ENCODE measurements at regions not wholly inside any gene's neighbourhood (a gene's known extent, or its start where the extent isn't known, plus 50 kb on each side); places are given as distances from the start of the nearest gene placed in this dataset.
"Not testable (repeated sequence)": the region's sequence is repeated elsewhere in the genome, so short reads cannot be mapped to it uniquely, and the experiment has no call there.

DNA sequence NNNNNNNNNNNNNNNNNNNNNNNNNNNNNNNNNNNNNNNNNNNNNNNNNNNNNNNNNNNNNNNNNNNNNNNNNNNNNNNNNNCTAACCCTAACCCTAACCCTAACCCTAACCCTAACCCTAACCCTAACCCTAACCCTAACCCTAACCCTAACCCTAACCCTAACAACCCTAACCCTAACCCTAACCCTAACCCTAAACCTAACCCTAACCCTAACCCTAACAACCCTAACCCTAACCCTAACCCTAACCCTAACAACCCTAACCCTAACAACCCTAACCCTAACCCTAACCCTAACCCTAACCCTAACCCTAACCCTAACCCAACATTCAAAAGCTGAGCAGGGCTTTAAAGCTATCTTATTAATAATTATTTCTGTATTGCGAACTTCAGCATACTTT is 182.5 kb upstream of the FAM20C start:
- DNase-seq: not testable (repeated sequence)

DNA sequence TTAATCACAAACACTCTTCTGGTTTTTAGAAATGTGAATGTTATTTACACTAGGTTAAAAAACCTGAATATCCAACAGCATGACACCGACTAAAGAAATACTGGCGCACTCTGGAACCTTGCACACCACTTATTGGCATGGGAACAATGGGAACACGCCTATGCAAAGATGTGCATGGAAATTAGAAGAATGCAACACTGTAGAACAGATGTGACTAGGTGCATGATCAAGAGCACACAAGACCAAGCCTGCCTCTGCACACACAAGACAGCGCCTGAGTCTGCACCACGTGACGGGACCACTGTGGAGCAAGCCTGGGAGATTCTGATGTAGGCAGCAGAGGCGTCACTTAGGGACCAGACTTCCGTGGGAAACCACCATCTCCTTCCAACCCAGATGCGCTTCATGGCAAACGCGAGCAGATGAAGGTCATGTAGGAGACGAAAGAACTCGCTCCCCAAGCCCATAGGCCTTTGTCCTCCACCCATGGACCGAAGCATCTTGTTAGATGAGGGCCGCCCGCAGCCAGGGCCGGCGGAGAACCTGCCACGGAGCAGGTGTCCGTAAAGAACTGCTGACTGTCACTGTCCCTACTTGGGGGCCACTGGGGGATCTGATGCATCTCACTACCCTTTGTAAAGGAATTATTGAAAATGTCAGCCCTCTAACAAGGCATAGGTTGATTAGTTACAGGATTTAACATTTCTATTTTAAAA is 159.6 kb upstream of the FAM20C start:
- DNase-seq: not testable (repeated sequence)

DNA sequence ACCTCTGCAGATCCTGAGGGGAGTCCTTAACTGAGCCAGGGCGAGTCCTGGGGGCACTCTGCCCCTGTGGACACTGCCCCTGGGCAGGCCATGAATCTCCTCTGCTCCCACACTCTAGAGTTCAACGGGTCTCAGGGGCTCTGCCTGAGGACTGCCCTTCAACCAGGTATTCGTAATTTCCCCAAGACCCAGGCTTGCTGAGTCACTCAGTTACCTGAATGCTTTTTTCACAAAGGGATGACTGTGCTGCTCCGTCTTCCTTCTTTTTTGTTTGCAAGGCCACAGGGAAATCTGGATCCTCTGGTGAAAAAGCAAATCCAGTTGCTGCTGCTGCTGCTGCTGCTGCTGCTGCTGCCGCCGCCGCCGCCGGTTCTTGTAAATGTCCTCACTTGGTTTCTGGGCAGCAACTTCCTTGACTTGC is 157.2 kb upstream of the FAM20C start:
- DNase-seq: not testable (repeated sequence)

DNA sequence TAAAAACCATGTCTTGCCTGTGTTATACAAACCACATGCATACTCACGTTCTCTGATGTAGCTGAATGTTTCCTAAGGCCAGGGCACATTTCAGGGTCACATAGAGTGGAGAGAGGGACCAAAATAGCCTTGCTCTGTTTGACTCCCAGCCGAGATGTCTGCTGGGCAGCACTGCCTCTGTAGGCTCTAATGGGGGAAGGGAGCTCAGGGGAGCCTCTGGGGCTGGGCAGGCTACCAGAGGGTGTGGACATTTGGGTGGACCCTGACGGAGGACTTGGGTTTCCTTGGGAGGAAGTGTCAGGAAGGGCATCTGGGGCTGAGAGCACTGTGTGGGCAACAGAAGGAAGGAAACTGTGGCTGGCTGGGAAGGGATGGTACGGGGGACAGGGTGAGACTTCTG is 155.8 kb upstream of the FAM20C start:
- not testable (repeated sequence) for DNase-seq

DNA sequence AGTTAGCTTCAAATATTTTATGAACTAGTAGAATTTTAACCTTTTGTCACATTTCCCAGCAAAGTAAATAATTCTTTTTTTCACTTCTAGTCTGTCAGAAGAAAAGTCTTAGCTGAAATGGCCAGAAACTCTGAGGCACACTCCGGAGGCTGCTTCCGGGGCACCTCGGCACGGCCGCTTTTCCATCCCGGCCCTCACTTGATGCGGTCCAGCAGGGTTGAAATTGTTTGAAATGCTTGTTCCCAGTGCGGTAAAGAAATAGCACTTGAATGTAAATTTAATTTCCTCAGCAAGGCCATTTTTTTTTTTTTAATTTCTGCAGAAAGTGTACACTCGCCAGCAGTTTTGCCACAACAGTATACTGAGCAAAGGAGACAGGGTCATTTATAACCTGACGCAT is 154.7 kb upstream of the FAM20C start:
- DNase-seq: not testable (repeated sequence)

DNA sequence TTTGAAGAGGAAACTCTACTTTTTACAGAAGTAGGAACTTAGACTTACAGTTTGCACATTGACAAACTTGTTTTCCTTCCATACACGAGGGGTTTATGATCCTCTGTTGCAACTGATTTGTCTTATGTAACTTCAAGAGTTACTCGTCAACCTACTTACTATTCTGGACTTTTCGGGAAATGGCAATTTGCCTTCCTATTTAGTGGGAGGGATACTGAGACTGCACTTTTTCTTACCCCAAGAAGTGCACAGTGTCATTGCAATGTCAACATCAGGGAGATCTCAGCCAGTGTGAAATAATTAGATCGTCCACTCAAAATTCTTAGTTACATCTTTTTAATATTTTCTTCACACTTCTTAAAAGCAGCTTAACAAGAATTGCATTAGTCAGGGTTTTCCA is 153.9 kb upstream of the FAM20C start:
- not testable (repeated sequence) for DNase-seq

DNA sequence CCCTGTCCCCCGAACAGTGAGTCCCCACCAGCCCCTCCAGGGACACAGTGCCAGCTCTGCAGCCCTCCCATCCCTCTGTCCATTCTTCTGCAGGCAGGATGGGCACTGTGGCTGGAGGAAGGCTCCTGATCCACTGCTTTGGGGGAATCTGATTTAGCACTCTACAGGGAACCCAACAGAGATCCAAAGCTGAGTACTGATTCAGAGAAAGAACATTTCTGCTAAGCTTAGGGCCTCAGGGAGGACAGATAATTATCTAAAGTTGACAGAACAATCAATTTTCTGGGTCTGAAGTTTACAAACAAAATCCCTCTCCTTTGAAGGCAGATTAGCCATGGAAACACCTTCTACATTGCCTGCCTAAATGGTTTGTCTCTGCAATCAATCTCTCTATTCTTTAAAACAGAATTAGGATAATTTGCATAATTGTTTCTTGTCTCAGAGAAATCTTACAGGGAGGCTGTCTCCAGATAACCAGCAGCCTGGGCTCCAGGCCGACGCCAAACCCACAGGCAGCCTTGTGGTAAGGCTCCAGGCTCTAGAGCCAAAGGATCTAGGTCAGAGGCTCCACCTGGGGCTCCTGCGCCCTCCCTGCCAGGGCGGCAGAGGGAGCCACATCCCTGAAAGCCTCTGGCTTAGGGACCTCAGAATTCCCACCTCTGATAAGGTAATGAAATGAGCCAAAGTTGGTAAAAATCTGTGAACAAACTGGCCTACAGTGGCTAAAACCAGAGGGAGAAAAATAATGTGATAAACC is 152.2 kb upstream of the FAM20C start:
- not testable (repeated sequence) for DNase-seq

DNA sequence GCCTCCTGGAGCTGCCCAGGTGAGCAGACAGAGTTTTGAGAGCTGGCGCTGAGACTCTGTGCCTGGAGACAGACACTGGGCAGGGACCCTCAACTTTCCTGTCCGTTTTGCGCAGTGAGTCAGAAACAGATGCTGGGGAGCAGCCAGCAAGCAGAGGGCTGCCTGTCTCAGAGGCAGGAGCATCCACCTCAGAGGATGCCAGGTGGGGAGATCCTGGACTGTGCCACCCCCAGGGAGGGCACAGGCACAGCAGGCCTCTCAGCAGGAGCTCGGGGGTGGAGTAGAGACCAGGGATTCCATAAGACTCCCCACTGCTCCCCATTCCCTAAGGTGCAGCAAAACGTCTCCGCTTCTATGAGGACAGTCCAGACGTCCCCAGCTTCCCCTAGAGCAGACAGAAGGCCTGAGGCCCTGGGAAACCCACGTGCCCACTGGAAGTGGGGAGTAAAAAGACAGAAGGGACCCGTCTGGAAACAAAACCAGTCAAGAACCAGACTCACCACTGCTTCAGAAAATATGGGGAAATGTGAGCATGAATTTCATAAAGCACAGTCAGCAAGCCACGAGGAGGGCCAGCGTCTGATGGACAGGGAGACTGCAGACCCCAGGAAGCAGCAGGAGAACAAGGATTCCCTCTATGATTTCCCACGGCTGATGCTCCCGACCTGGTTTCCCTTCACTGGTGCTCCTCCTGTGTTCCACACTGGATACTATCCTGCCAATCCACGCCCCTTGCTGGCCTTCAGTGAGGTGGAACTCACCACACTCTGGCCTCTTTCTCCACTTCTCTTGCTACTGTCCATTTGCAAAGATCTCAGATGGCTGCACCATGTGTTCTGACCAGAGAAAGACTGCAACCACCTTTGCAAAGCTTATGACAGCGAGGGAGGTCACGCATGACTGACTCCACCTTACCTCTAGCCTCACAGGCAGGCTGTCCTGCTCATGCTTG is 151.3 kb upstream of the FAM20C start:
- no peak for DNase-seq

DNA sequence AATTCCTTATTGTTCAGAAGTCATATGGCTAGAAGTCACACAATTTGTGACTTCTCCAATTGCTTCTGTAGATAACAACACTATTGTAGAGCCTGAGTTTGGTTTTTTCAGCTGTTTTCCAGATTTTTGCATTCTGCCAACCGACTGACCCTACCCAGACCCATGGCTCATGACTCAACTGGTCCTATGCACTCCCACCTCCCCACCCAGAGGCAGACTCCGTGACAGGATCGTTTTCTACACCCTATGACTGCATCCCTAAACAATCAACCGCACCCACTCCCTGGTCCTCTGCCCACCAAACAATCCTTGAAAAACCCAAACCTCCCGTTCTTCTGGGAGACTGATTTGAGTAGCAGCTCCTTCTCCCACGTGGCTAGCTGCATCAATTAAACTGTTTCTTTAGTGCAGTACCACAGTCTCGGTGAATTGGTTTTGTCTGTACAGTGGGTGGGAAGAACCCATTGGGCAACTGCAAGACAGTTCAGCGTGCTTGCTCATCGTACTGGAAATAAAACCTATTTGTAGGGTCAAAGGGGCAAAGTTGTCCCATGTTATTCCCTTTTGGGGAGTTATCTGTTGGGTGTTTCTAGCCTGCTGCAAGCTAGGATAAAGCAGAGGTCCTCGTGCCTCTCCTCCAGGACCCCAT is 150.3 kb upstream of the FAM20C start:
- no peak for DNase-seq

DNA sequence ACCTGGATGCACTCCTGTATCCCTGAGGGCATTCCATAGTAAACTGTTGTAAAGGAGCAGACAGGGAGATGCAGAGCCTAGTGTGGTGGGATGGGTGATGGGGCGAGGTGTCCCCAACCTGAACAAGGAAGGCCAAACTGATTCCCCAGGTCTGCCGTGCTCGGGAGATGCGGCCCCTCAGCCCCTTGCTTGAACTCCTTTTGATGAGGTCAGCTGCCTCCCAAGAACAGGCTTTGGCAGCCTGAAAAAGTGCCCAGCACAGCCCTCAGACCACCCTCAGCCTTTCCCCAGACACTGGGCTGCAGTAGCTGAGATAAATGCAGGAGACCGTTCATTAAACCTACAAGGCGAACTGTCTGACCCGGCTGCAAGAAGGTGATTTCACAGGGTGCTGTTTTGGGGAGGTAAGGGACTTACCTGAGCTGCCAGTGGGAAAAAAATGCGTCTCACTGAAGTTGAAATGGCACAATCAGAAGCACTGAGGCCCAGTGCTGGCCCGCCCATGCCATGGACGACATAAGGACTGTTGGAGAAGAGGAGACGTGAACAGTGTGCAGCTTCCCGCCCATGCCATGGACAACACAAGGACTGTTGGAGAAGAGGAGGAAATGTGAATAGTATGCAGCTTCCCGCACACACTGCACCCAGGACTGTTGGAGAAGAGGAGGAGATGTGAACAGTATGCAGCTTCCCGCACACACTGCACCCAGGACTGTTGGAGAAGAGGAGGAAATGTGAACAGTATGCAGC is 148.4 kb upstream of the FAM20C start:
- DNase-seq: no peak

DNA sequence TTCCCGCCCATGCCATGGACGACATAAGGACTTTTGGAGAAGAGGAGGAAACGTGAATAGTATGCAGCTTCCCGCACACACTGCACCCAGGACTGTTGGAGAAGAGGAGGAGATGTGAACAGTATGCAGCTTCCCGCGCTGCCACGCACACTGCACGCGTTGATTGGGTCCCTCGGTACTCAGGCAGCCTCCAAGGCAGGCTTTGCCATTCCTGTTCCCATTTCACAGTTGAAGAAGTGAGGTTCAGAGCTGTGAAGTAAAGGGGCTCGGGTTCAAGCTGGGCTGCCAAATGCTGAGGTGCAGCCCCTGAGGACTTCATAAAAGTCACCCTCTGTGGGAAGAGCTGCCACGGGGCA is 147.9 kb upstream of the FAM20C start:
- no peak for DNase-seq

DNA sequence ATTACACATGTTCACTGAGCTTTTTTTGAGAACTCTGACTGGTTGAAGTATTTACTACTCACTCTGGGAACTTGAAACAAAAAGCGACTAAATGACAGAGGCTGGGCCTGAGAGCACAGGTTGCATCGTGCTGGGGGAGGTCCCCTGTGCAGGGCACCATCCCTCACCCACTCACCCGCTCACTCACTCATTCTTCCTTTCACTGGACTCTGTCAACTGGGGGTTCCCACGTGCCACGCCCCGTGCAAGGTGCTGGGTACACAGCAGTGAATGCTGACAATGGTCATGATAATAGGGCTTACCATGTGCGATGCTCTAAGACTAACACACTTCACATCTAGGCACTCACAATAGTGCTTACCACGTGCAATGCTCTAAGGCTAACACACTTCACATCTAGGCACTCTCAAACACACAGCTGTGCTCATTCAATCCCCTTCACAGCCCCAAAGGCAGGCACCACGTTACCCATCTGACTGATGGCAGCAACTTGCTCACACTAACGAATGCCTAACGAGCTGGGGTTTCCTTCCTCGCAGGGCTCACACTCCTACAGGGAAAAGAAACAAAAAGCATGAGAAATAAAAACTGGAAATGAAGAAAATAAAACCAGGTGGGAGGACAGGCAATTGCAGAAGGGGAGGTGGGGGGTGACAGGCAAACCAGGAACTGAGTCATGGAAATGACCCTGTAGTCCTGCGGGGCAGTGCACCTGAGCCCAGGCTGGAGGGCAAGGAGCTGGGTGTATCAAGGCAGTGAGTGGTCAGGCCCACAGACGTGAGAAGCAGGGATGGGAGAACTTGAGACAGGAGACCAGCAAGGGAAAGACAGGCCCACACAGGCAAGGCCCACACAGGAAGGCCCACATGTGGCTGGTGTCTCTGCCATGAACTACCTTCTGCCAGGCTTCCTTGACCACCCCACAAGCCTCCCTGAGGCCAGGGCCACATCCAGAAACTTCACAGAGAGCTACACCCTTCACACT is 147.0 kb upstream of the FAM20C start:
- no peak for DNase-seq

DNA sequence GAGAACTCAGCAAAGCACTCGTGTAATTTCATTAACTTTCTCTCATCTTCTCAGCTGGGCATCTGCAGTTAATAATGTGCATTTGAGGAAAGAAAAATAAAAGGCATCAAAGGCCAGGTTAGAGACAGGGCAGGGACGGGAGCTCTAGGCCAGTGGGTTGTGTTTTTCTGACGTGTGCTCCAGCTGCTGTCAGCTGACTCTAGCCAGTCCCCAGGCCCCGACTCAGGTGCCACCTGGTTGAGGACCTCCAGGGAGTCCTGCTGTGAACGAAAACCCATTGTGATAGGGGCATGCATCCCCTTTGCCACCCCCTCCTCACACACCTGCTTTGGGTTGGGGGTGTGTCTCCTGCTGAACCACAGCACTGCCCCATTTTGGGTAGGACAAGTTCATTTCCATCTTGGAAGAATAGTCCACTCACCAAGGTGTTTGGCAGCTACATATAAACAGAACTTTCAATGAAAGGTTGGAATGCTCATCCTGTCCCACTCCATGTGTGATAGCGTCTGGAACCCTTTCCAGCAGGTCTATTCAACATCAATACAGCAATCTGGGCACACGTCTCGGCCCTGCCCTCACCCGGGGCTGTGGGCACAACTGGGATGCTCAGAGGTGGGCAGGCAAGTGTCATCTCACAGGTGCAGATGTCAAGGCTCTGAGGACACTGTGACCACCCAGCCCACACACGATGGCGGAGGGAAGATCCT is 146.1 kb upstream of the FAM20C start:
- DNase-seq: no peak

DNA sequence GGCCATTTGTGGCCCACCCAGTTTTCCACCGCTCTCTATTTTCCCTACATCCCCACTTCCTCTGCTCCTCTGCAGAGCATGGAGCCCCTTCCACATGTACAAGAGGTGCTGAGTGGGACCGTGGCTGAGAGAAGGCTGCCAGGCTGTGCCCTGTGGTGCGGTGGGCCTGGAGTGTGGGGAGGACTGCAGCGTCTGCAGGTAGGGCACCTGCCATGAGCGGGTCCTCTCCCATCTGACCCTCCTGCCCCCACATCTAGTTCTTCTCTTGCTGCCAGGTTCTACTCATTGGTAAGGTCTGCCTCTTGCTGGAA is 145.6 kb upstream of the FAM20C start:
- DNase-seq: no peak

DNA sequence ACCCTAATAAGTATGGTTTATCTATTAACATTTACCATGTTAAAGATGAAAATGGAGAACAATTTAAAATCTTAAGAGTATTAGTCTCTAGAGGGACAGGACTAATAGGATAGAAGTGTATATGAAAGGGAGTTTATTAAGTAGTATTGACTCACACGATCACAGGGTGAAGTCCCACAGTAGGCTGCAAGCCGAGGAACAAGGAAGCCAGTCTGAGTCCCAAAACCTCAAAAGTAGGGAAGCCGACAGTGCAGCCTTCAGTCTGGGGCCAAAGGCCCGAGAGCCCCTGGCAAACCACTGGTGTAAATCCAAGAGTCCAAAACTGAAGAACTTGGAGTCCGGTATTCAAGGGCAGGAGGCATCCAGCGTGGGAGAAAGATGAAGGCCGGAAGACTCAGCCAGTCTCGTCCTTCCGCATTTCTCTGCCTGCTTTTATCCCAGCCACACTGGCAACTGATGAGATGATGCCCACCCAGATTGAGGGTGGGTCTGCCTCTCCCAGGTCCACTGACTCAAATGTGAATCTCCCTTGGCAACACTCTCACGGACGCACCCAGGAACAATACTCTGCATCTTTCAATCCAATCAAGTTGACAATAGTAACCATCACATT is 140.8 kb upstream of the FAM20C start:
- no peak for DNase-seq

DNA sequence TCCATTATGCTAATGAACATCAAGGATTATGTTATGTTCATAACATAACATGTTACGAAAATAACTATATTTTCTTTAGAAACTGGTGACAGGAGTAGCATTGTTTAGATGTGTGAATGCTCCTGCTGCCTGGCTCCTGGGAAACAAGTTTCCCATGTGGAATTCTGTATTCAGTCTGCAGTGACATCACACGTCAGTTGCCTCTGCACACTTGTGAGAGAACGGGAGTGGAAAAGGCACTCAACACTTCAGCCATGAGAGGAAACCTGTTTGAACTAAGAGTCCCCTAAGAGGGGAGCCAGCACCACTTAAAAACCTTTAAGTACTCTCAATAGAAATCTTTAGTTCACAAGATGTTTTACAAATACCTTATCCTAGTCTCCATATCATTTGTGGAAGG is 140.3 kb upstream of the FAM20C start:
- peak; percentile 15 for DNase-seq

DNA sequence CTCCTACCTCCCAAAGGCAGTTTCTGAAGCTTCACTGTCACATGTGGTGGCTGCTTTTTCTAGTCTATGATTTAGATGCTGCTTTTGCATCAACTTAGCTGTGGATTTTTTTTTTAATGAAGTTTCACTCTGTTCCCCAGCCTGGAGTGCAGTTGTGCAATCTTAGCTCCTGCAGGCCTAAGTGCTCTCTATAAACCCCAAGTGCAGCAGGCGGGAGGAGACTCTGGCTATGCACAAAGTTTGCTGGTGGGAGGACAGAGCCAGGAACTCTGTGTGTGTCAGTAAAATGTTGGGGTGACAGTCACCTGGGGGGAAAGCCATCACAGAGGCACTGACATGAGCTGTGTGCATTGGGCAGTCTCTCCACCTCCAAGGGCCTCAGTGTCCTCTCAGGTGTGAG is 138.8 kb upstream of the FAM20C start:
- DNase-seq: no peak

DNA sequence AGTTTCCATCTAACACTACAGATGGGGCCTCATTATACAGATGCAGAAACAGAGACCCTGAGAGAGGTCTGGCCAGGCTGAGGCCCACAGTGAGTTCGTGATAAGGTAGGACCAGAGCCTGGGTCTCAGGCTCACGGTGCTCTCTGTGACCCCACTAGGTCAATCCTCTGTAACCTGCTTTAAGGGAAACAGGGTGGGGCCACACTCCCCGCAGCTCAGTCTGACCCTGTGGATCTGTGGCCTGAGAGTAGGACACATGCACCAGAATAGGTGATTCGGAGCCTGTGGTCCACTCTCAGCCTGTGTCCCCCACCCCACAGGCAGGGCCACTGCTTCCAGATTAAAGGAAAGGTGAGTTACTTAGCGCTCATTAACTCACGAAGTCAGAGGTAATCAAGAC is 137.8 kb upstream of the FAM20C start:
- DNase-seq: no peak

DNA sequence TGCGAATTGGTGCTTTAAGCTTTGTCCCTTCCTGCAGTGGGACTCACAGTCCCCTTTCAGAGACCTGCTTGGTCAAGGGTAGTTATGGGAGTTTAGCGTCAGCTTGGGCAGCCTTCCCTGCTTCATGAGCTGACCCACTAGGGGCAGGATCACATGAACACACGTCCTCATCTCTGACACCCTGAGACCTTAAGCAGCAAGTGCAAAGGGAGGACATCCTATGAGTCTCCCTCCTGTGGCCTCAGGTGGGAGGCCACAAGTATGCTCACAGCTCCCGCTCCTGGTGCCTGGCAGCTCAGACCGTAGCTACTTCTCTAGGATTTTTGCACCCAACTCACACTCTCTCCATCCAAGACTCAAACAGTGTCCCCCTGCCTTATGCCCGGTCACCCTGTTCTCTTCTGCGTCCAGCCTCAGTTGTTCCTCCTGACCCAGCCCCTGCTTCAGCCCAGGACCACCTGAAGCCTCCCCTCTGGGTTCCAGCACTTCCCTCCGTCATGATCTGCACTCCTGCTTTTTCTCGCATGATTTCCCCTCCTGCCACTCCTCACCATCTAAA is 136.6 kb upstream of the FAM20C start:
- no peak for DNase-seq

Data from DMS53 (cell line).